ENCODE measurements at regions not wholly inside any gene's neighbourhood (a gene's known extent, or its start where the extent isn't known, plus 50 kb on each side); places are given as distances from the start of the nearest gene placed in this dataset.

- Mint-ChIP-seq H3K4me3 (no peak overlapping the region), H3K4me1 (no peaks in the 10 kb centered on the region), H3K9me3 (peaks cover 6% of the 10 kb centered on the region), H3K27ac (ENCODE audit: low read depth) (no peak overlapping the region), H3K36me3 (ENCODE audit: insufficient read depth) (no peaks in the 10 kb centered on the region), H3K27me3 (peaks cover 30% of the 10 kb centered on the region)
- no peak for ATAC-seq (replicated peaks; ENCODE audit: extremely low read depth, poor library complexity, severe bottlenecking)
- no peak for DNase-seq (ENCODE audit: low spot score in 2 of 2)
Observed at GRCh38 chr5:5589857-5590256, 167.4 kb downstream of the ICE1 start.

DNA sequence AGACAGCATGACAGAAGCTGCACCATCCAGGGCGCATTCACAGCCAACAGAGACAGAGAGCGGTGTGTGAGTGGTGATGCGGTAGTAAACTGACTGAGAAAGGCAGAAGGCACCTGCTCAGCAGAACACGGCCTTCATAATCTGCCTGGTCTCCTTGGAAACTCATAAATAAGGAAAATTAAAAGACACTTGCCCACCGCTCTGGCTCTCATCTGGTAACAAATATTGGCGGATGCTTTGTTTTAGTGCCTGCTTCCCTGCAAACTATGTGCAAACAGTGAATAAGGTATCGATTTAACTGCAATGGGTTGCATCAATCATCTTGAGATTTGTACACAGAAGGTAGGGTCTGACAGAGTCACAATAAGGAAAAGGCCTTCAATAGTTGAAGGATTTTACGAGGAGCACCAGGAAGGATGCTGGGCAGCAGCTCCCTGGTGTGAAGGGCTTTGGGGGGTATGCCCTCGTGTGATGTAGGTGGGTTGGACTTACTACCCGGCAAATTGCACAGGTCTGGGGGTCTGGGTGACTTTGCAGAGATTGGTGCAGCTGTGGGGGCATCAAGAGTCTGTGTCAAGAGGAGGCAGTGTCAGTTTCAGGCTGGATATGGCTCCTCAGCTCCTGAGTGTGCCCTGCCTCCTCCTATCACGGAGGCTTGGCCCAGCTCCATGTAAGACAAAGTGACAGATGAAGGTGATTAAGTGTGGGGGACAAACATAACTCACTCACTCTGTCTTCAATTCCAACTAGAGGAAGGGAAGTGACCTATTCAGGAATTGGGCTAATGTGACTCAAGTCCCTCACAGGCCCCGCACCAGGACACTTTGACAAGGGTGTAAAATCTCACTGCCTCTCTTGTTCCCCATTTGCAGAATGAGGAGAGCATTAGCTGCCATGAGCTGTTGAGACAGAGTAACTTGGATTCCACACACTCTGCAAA lies 166.7 kb downstream of the ICE1 start:
- H3K27me3 Mint-ChIP-seq = peaks cover 30% of the 10 kb centered on the region
- H3K27ac Mint-ChIP-seq (ENCODE audit: low read depth) = no peak overlapping the region
- no peak overlapping the region for H3K4me3 Mint-ChIP-seq
- H3K36me3 Mint-ChIP-seq (ENCODE audit: insufficient read depth) = no peaks in the 10 kb centered on the region
- no peaks in the 10 kb centered on the region for H3K4me1 Mint-ChIP-seq
- H3K9me3 Mint-ChIP-seq = peaks cover 4% of the 10 kb centered on the region
- ATAC-seq (replicated peaks; ENCODE audit: extremely low read depth, poor library complexity, severe bottlenecking) = no peak
- no peak for DNase-seq (ENCODE audit: low spot score in 2 of 2)

GRCh38 chr5:5588386-5588785 lies 165.9 kb downstream of the ICE1 start:
- no peak overlapping the region for H3K4me3 Mint-ChIP-seq
- no peak for DNase-seq (ENCODE audit: low spot score in 2 of 2)
- peaks cover 30% of the 10 kb centered on the region for H3K27me3 Mint-ChIP-seq
- H3K9me3 Mint-ChIP-seq = no peaks in the 10 kb centered on the region
- H3K36me3 Mint-ChIP-seq (ENCODE audit: insufficient read depth) = no peaks in the 10 kb centered on the region
- no peak for ATAC-seq (replicated peaks; ENCODE audit: extremely low read depth, poor library complexity, severe bottlenecking)
- H3K27ac Mint-ChIP-seq (ENCODE audit: low read depth) = no peak overlapping the region
- H3K4me1 Mint-ChIP-seq = no peaks in the 10 kb centered on the region

DNA sequence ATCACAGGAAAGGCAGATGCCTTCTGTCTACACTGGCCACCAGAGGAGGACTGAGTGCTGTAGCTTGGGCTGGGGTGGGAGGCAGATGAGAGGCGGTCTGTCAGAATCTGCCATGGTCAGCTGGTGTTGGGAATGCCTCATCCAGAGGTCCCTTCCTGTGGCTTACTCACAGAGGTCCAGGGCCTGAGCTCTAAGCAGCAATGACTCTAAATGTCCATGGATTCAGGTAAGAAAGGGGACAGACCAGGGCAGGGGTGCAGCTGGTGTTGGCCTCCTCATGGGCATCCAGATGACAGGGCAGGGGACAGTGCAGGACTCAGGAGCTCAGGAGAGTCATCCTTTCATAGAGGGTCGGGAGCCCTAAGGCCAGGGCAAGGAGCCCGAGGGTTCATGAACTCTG lies 165.0 kb downstream of the ICE1 start:
- H3K27ac Mint-ChIP-seq (ENCODE audit: low read depth) = no peak overlapping the region
- H3K27me3 Mint-ChIP-seq = peaks cover 30% of the 10 kb centered on the region
- DNase-seq (ENCODE audit: low spot score in 2 of 2) (no peak), ATAC-seq (replicated peaks; ENCODE audit: extremely low read depth, poor library complexity, severe bottlenecking) (no peak)
- H3K4me1 Mint-ChIP-seq = no peaks in the 10 kb centered on the region
- no peak overlapping the region for H3K4me3 Mint-ChIP-seq
- H3K36me3 Mint-ChIP-seq (ENCODE audit: insufficient read depth) = no peaks in the 10 kb centered on the region
- H3K9me3 Mint-ChIP-seq = no peaks in the 10 kb centered on the region

DNA sequence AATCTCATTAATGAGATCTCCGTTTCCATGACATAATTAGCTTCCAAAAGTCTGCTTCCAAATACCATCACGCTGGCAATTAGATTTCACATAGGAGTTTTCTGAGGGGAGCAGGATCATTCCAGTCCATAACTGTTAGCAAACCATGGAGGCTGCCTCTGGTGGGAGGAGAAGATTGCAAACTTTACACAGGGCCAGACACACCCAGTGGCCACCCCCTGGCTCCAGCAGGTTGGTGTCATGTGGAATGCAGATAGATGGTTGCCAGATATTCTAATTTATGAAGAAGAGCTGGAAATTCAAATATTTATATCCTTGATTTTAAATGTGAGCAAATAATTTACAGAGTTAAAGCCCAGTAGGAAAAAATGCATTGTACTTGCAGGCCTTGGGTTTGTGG lies 164.2 kb downstream of the ICE1 start:
- Mint-ChIP-seq H3K9me3 (no peaks in the 10 kb centered on the region), H3K27me3 (peaks cover 30% of the 10 kb centered on the region), H3K4me3 (no peak overlapping the region), H3K36me3 (ENCODE audit: insufficient read depth) (no peaks in the 10 kb centered on the region), H3K4me1 (no peaks in the 10 kb centered on the region), H3K27ac (ENCODE audit: low read depth) (no peak overlapping the region)
- ATAC-seq (replicated peaks; ENCODE audit: extremely low read depth, poor library complexity, severe bottlenecking) = no peak
- DNase-seq (ENCODE audit: low spot score in 2 of 2) = no peak

GRCh38 chr5:5585751-5586341 lies 163.4 kb downstream of the ICE1 start:
- DNase-seq (ENCODE audit: low spot score in 2 of 2) (no peak), ATAC-seq (replicated peaks; ENCODE audit: extremely low read depth, poor library complexity, severe bottlenecking) (no peak)
- no peaks in the 10 kb centered on the region for H3K4me1 Mint-ChIP-seq
- H3K9me3 Mint-ChIP-seq = no peaks in the 10 kb centered on the region
- no peak overlapping the region for H3K4me3 Mint-ChIP-seq
- no peak overlapping the region for H3K27ac Mint-ChIP-seq (ENCODE audit: low read depth)
- peaks cover 30% of the 10 kb centered on the region for H3K27me3 Mint-ChIP-seq
- no peaks in the 10 kb centered on the region for H3K36me3 Mint-ChIP-seq (ENCODE audit: insufficient read depth)

GRCh38 chr5:5584751-5585150 lies 162.3 kb downstream of the ICE1 start:
- ATAC-seq (replicated peaks; ENCODE audit: extremely low read depth, poor library complexity, severe bottlenecking) = no peak
- Mint-ChIP-seq H3K9me3 (no peaks in the 10 kb centered on the region), H3K36me3 (ENCODE audit: insufficient read depth) (no peaks in the 10 kb centered on the region), H3K4me3 (no peak overlapping the region), H3K27ac (ENCODE audit: low read depth) (no peak overlapping the region), H3K4me1 (no peaks in the 10 kb centered on the region), H3K27me3 (peaks cover 30% of the 10 kb centered on the region)
- DNase-seq (ENCODE audit: low spot score in 2 of 2) = no peak

- no peaks in the 10 kb centered on the region for H3K4me1 Mint-ChIP-seq
- H3K4me3 Mint-ChIP-seq = no peak overlapping the region
- no peak for DNase-seq (ENCODE audit: low spot score in 2 of 2)
- H3K27me3 Mint-ChIP-seq = peaks cover 30% of the 10 kb centered on the region
- no peaks in the 10 kb centered on the region for H3K36me3 Mint-ChIP-seq (ENCODE audit: insufficient read depth)
- ATAC-seq (replicated peaks; ENCODE audit: extremely low read depth, poor library complexity, severe bottlenecking) = no peak
- no peaks in the 10 kb centered on the region for H3K9me3 Mint-ChIP-seq
- H3K27ac Mint-ChIP-seq (ENCODE audit: low read depth) = no peak overlapping the region
Observed at GRCh38 chr5:5584236-5584745, 161.8 kb downstream of the ICE1 start.

GRCh38 chr5:5583832-5584231 lies 161.4 kb downstream of the ICE1 start:
- Mint-ChIP-seq H3K27ac (ENCODE audit: low read depth) (no peak overlapping the region), H3K27me3 (peaks cover 27% of the 10 kb centered on the region), H3K4me1 (no peaks in the 10 kb centered on the region), H3K36me3 (ENCODE audit: insufficient read depth) (no peaks in the 10 kb centered on the region), H3K9me3 (no peaks in the 10 kb centered on the region), H3K4me3 (no peak overlapping the region)
- no peak for ATAC-seq (replicated peaks; ENCODE audit: extremely low read depth, poor library complexity, severe bottlenecking)
- DNase-seq (ENCODE audit: low spot score in 2 of 2) = no peak

GRCh38 chr5:5583023-5583765 lies 160.7 kb downstream of the ICE1 start:
- Mint-ChIP-seq H3K9me3 (no peaks in the 10 kb centered on the region), H3K36me3 (ENCODE audit: insufficient read depth) (no peaks in the 10 kb centered on the region), H3K4me3 (no peak overlapping the region), H3K27ac (ENCODE audit: low read depth) (no peak overlapping the region), H3K27me3 (peaks cover 20% of the 10 kb centered on the region), H3K4me1 (no peaks in the 10 kb centered on the region)
- ATAC-seq (replicated peaks; ENCODE audit: extremely low read depth, poor library complexity, severe bottlenecking) = no peak
- no peak for DNase-seq (ENCODE audit: low spot score in 2 of 2)

GRCh38 chr5:5581080-5581479 lies 158.6 kb downstream of the ICE1 start:
- Mint-ChIP-seq H3K27ac (ENCODE audit: low read depth) (no peak overlapping the region), H3K27me3 (peaks cover 10% of the 10 kb centered on the region), H3K4me3 (no peak overlapping the region), H3K9me3 (no peaks in the 10 kb centered on the region), H3K4me1 (no peaks in the 10 kb centered on the region), H3K36me3 (ENCODE audit: insufficient read depth) (no peaks in the 10 kb centered on the region)
- DNase-seq (ENCODE audit: low spot score in 2 of 2) = no peak
- ATAC-seq (replicated peaks; ENCODE audit: extremely low read depth, poor library complexity, severe bottlenecking) = no peak

- ATAC-seq (replicated peaks; ENCODE audit: extremely low read depth, poor library complexity, severe bottlenecking) = no peak
- Mint-ChIP-seq H3K4me1 (no peaks in the 10 kb centered on the region), H3K27me3 (peaks cover 10% of the 10 kb centered on the region), H3K36me3 (ENCODE audit: insufficient read depth) (no peaks in the 10 kb centered on the region), H3K27ac (ENCODE audit: low read depth) (no peak overlapping the region), H3K4me3 (no peak overlapping the region), H3K9me3 (no peaks in the 10 kb centered on the region)
- DNase-seq (ENCODE audit: low spot score in 2 of 2) = no peak
Observed at GRCh38 chr5:5576744-5577143, 154.3 kb downstream of the ICE1 start.

Data from central memory CD8-positive, alpha-beta T cell (primary cell).